B cell (primary cell): ENCODE measurements at regions not wholly inside any gene's neighbourhood (a gene's known extent, or its start where the extent isn't known, plus 50 kb on each side); places are given as distances from the start of the nearest gene placed in this dataset.

ENCODE experiments used
- ATAC-seq: fragments of 200-7000 bp; cut with Tn5 transposase; one replicate; pipeline ENCODE4 v1.10.0; 2021; ENCODE audit warnings: low read depth, mild to moderate bottlenecking, moderate number of reproducible peaks, moderate library complexity
- CTCF ChIA-PET: fragments of 350-600 bp; sonication (Branson Sonifier 250); formaldehyde crosslinking; loops from one replicate; lab custom pipeline; 2021; ENCODE audit warnings: antibody characterized with exemption, inconsistent platforms; lab: Charles Lee
- POLR2A ChIA-PET: fragments of 350-600 bp; sonication (Branson Sonifier 250); formaldehyde crosslinking; loops from one replicate; lab custom pipeline; 2021; ENCODE audit warnings: antibody characterized with exemption; lab: Charles Lee
- DNase-seq: peaks from one replicate; pipeline ENCODE4 v3.0.0; 2013
- H2AFZ ChIP-seq: 2 replicates; pipeline ENCODE4 v1.6.1; 2012; ENCODE audit warnings: mild to moderate bottlenecking, low read depth, low read length; ENCODE audit not compliant: insufficient read depth, poor library complexity, severe bottlenecking
- H3K27ac ChIP-seq, 2 donors: 1 replicate in 1 of 2; 2 replicates in 1 of 2; pipeline ENCODE4 v1.5.1; 2012 to 2013; ENCODE audit warnings: low read length in 2 of 2, mild to moderate bottlenecking in 2 of 2, moderate library complexity in 1 of 2
- H3K27me3 ChIP-seq, 4 experiments: fragments of 200-600 bp in 1 of 4; sonication (generic) in 1 of 4; replicated peaks in 1 of 4; 1 replicate in 2 of 4; 2 replicates in 2 of 4; pipeline versions ENCODE4 v1.6.1 to v1.7.0; 2013 to 2016; ENCODE audit warnings: low read length in 3 of 4, mild to moderate bottlenecking in 2 of 4, mixed read lengths in 1 of 4, moderate library complexity in 1 of 4; ENCODE audit not compliant: insufficient read depth in 4 of 4, control insufficient read depth in 3 of 4; ENCODE audit errors: control extremely low read depth in 1 of 4
- H3K36me3 ChIP-seq, 2 experiments: replicated peaks in 1 of 2; 1 replicate in 1 of 2; 2 replicates in 1 of 2; pipeline versions ENCODE4 v1.6.1 to v1.7.1; 2013; ENCODE audit warnings: low read length in 1 of 2; ENCODE audit not compliant: insufficient read depth in 2 of 2, control insufficient read depth in 1 of 2; ENCODE audit errors: control extremely low read depth in 1 of 2, extremely low read depth in 1 of 2
- H3K4me1 ChIP-seq, 2 donors: fragments of 200-600 bp in 1 of 2; sonication (generic) in 1 of 2; 1 replicate in 1 of 2; 2 replicates in 1 of 2; pipeline versions ENCODE4 v1.5.1 to v1.6.1; 2013 to 2017; ENCODE audit warnings: low read length in 2 of 2; ENCODE audit not compliant: control insufficient read depth in 2 of 2, insufficient read depth in 2 of 2
- H3K4me2 ChIP-seq: replicated peaks from 2 replicates; pipeline ENCODE3; 2012; ENCODE audit warnings: mild to moderate bottlenecking, low read depth, low read length; ENCODE audit not compliant: poor library complexity, severe bottlenecking
- H3K4me3 ChIP-seq, 5 experiments: fragments of 200-600 bp in 1 of 5; sonication (generic) in 1 of 5; 1 replicate in 3 of 5; 2 replicates in 2 of 5; pipeline versions ENCODE4 v1.5.1 to v1.7.0; 2011 to 2016; ENCODE audit warnings: low read length in 4 of 5, mild to moderate bottlenecking in 4 of 5, low read depth in 2 of 5, control low read depth in 1 of 5, moderate library complexity in 1 of 5; ENCODE audit not compliant: insufficient read depth in 1 of 5; ENCODE audit errors: control extremely low read depth in 1 of 5, extremely low read depth in 1 of 5
- H3K79me2 ChIP-seq: fragments of 200-600 bp; sonication (generic); one replicate; pipeline ENCODE4 v1.6.0; 2016; ENCODE audit warnings: low read length; ENCODE audit not compliant: control insufficient read depth, insufficient read depth
- H3K9ac ChIP-seq: fragments of 200-600 bp; sonication (generic); 2 replicates; pipeline ENCODE4 v1.6.1; 2017; ENCODE audit warnings: mild to moderate bottlenecking, low read length, moderate library complexity
- H3K9me3 ChIP-seq, 3 donors: one replicate each; pipeline versions ENCODE4 v1.6.1 to v1.7.1; 2013; ENCODE audit warnings: low read length in 2 of 3; ENCODE audit not compliant: control insufficient read depth in 2 of 3, insufficient read depth in 1 of 3; ENCODE audit errors: control extremely low read depth in 1 of 3
- H4K20me1 ChIP-seq: 2 replicates; pipeline ENCODE4 v1.6.0; 2012; ENCODE audit warnings: mild to moderate bottlenecking, low read length; ENCODE audit not compliant: insufficient read depth, control insufficient read depth, poor library complexity, severe bottlenecking
- H3K27ac Mint-ChIP-seq: one replicate; pipeline ENCODE4 v1.8.0; 2021; ENCODE audit warnings: mixed read lengths
- H3K27me3 Mint-ChIP-seq: one replicate; pipeline ENCODE4 v1.8.0; 2021; ENCODE audit warnings: mixed read lengths
- H3K4me1 Mint-ChIP-seq: one replicate; pipeline ENCODE4 v1.8.0; 2021; ENCODE audit warnings: mixed read lengths
- H3K4me3 Mint-ChIP-seq: one replicate; pipeline ENCODE4 v1.8.0; 2021; ENCODE audit warnings: mixed read lengths
- H3K9me3 Mint-ChIP-seq: one replicate; pipeline ENCODE4 v1.8.0; 2022; ENCODE audit warnings: mixed read lengths; ENCODE audit not compliant: insufficient read depth
- CTCF ChIP-seq: fragments of 200-600 bp; IDR thresholded peaks from one replicate; pipeline ENCODE4 v1.8.0; 2022; ENCODE audit warnings: antibody characterized with exemption, mild to moderate bottlenecking
- EZH2 ChIP-seq: IDR thresholded peaks from 2 replicates; pipeline ENCODE4 v1.6.1; 2012; ENCODE audit warnings: borderline replicate concordance, low read depth, mild to moderate bottlenecking, moderate library complexity, low read length; ENCODE audit not compliant: insufficient read depth, poor library complexity, severe bottlenecking
- WGBS: methylation state at CpG from one replicate; pipeline ENCODE4 v1.1.5; 2013; ENCODE audit warnings: missing lambda C conversion rate; ENCODE audit not compliant: insufficient coverage; 5-methylcytosine and 5-hydroxymethylcytosine counted together
- intact Hi-C: fragments of 100-400 bp; cut with micrococcal nuclease; formaldehyde crosslinking; loops from one replicate; pipeline ENCODE4 v1.10.0; 2022

GRCh38 chr13:87792878-87793277 is 121.7 kb downstream of the SLITRK5 start:
- Mint-ChIP-seq H3K4me1 (no peaks in the 10 kb centered on the region), H3K27ac (no peak overlapping the region), H3K9me3 (peaks cover 5% of the 10 kb centered on the region), H3K4me3 (no peak overlapping the region), H3K27me3 (no peaks in the 10 kb centered on the region)
- H4K20me1 ChIP-seq: no peaks in the 10 kb centered on the region
- no peaks in the 10 kb centered on the region for H3K79me2 ChIP-seq
- ChIA-PET POLR2A (no interaction called here), CTCF (no interaction called here)
- H3K4me3 ChIP-seq: no peak overlapping the region
- ATAC-seq (no peak), DNase-seq (no peak)
- no peaks in the 10 kb centered on the region for H3K9me3 ChIP-seq
- H3K27ac ChIP-seq: no peak overlapping the region
- no peaks in the 10 kb centered on the region for H3K27me3 ChIP-seq
- 87% methylated on average over 5 of the region's 6 CpGs for WGBS
- no peak overlapping the region for H3K4me2 ChIP-seq
- intact Hi-C loops: no loop called here
- H3K4me1 ChIP-seq: no peaks in the 10 kb centered on the region
- no peak overlapping the region for H3K9ac ChIP-seq
- no peak overlapping the region for H2AFZ ChIP-seq
- no peaks in the 10 kb centered on the region for H3K36me3 ChIP-seq
- TF ChIP-seq CTCF (no peak), EZH2 (no peak)

- peaks cover 4% of the 10 kb centered on the region for H3K9me3 Mint-ChIP-seq
- no peak overlapping the region for H3K4me2 ChIP-seq
- no CpG with 5 or more reads among the region's 2 CpGs for WGBS
- no peaks in the 10 kb centered on the region for H3K36me3 ChIP-seq
- no peak overlapping the region for H2AFZ ChIP-seq
- intact Hi-C loops: no loop called here
- POLR2A ChIA-PET: no interaction called here
- H3K4me1 Mint-ChIP-seq: no peaks in the 10 kb centered on the region
- H3K9ac ChIP-seq: no peak overlapping the region
- TF ChIP-seq CTCF (no peak), EZH2 (no peak)
- H3K27ac Mint-ChIP-seq: no peak overlapping the region
- H3K27ac ChIP-seq: no peak overlapping the region
- no peaks in the 10 kb centered on the region for H3K27me3 ChIP-seq
- ATAC-seq: no peak
- no peaks in the 10 kb centered on the region for H3K79me2 ChIP-seq
- CTCF ChIA-PET: no interaction called here
- no peak overlapping the region for H3K4me3 Mint-ChIP-seq
- H4K20me1 ChIP-seq: no peaks in the 10 kb centered on the region
- H3K4me1 ChIP-seq: no peaks in the 10 kb centered on the region
- H3K27me3 Mint-ChIP-seq: no peaks in the 10 kb centered on the region
- DNase-seq: no peak
- no peaks in the 10 kb centered on the region for H3K9me3 ChIP-seq
- no peak overlapping the region for H3K4me3 ChIP-seq
Measured at GRCh38 chr13:87798536-87798935, 127.4 kb downstream of the SLITRK5 start.
